CD14-positive monocyte (primary cell): ENCODE measurements at regions not wholly inside any gene's neighbourhood (a gene's known extent, or its start where the extent isn't known, plus 50 kb on each side); places are given as distances from the start of the nearest gene placed in this dataset.

Experiments
- DNase-seq, 3 donors: peaks; one replicate each; pipeline ENCODE4 v3.0.0-alpha.2; 2011 to 2022
- H2AFZ ChIP-seq: 2 replicates; pipeline ENCODE4 v1.6.0; 2012; ENCODE audit warnings: mild to moderate bottlenecking, low read depth, low read length, inconsistent platforms; ENCODE audit not compliant: insufficient read depth, poor library complexity, severe bottlenecking
- H3K27ac ChIP-seq, 2 donors: 1 replicate in 1 of 2; 2 replicates in 1 of 2; pipeline ENCODE4 v1.5.1; 2012 to 2013; ENCODE audit warnings: low read length in 2 of 2, control low read depth in 1 of 2, inconsistent platforms in 1 of 2, low read depth in 1 of 2, mild to moderate bottlenecking in 1 of 2
- H3K27me3 ChIP-seq, 2 donors: one replicate each; pipeline versions ENCODE4 v1.6.0 to v1.6.1; 2011 to 2013; ENCODE audit warnings: low read length in 2 of 2; ENCODE audit not compliant: control insufficient read depth in 2 of 2, insufficient read depth in 2 of 2
- H3K36me3 ChIP-seq, 2 donors: replicated peaks in 1 of 2; 1 replicate in 1 of 2; 2 replicates in 1 of 2; pipeline versions ENCODE4 v1.5.1 to v1.6.1; 2012 to 2013; ENCODE audit warnings: low read length in 2 of 2, control low read depth in 1 of 2, inconsistent platforms in 1 of 2, mild to moderate bottlenecking in 1 of 2; ENCODE audit not compliant: insufficient read depth in 2 of 2, control insufficient read depth in 1 of 2
- H3K4me1 ChIP-seq, 2 donors: 1 replicate in 1 of 2; 2 replicates in 1 of 2; pipeline versions ENCODE4 v1.5.1 to v1.6.1; 2012 to 2013; ENCODE audit warnings: low read length in 2 of 2, control low read depth in 1 of 2, inconsistent platforms in 1 of 2, mild to moderate bottlenecking in 1 of 2, moderate library complexity in 1 of 2; ENCODE audit not compliant: insufficient read depth in 2 of 2, control insufficient read depth in 1 of 2
- H3K4me2 ChIP-seq: replicated peaks from 2 replicates; pipeline ENCODE3; 2012; ENCODE audit warnings: low read length, moderate library complexity, mild to moderate bottlenecking; ENCODE audit not compliant: poor library complexity, severe bottlenecking; ENCODE audit errors: extremely low read depth
- H3K4me3 ChIP-seq, 3 experiments: fragments of 200-600 bp in 1 of 3; sonication (generic) in 1 of 3; replicated peaks in 1 of 3; 1 replicate in 2 of 3; 2 replicates in 1 of 3; pipeline ENCODE4 v1.5.1; 2011 to 2013; ENCODE audit warnings: low read length in 3 of 3, mild to moderate bottlenecking in 3 of 3, control low read depth in 2 of 3, low read depth in 2 of 3, inconsistent platforms in 1 of 3, moderate library complexity in 1 of 3
- H3K79me2 ChIP-seq: 2 replicates; pipeline ENCODE4 v1.6.0; 2012; ENCODE audit warnings: mild to moderate bottlenecking, control low read depth, inconsistent platforms, low read length, moderate library complexity; ENCODE audit not compliant: insufficient read depth
- H3K9ac ChIP-seq: 2 replicates; pipeline ENCODE4 v1.6.0; 2017; ENCODE audit warnings: low read length, mild to moderate bottlenecking; ENCODE audit not compliant: insufficient read depth, poor library complexity, severe bottlenecking
- H3K9me3 ChIP-seq, 2 donors: replicated peaks in 1 of 2; 1 replicate in 1 of 2; 2 replicates in 1 of 2; pipeline versions ENCODE4 v1.5.1 to v1.6.1; 2012 to 2013; ENCODE audit warnings: low read length in 2 of 2, control low read depth in 1 of 2; ENCODE audit not compliant: control insufficient read depth in 1 of 2, insufficient read depth in 1 of 2
- H4K20me1 ChIP-seq: 2 replicates; pipeline ENCODE4 v1.6.0; 2012; ENCODE audit warnings: mild to moderate bottlenecking, low read length, control low read depth, moderate library complexity; ENCODE audit not compliant: insufficient read depth
- H3K27ac Mint-ChIP-seq, 7 donors: one replicate each; pipeline ENCODE4 v1.8.0; 2020; ENCODE audit warnings: mild to moderate bottlenecking in 7 of 7, mixed read lengths in 7 of 7, moderate library complexity in 6 of 7, inconsistent platforms in 2 of 7
- H3K27me3 Mint-ChIP-seq, 3 donors: one replicate each; pipeline ENCODE4 v1.8.0; 2021 to 2022; ENCODE audit warnings: low read depth in 3 of 3, mild to moderate bottlenecking in 3 of 3, mixed read lengths in 3 of 3, moderate library complexity in 3 of 3, inconsistent platforms in 1 of 3
- H3K36me3 Mint-ChIP-seq, 2 donors: one replicate each; pipeline ENCODE4 v1.8.0; 2020; ENCODE audit warnings: mixed read lengths in 2 of 2, inconsistent platforms in 1 of 2, mild to moderate bottlenecking in 1 of 2
- H3K4me1 Mint-ChIP-seq: one replicate; pipeline ENCODE4 v1.8.0; 2020; ENCODE audit warnings: mild to moderate bottlenecking, mixed read lengths
- H3K4me3 Mint-ChIP-seq, 2 donors: one replicate each; pipeline ENCODE4 v1.8.0; 2020; ENCODE audit warnings: mild to moderate bottlenecking in 2 of 2, mixed read lengths in 2 of 2, moderate library complexity in 1 of 2
- H3K9me3 Mint-ChIP-seq, 7 donors: one replicate each; pipeline ENCODE4 v1.8.0; 2020 to 2022; ENCODE audit warnings: mixed read lengths in 7 of 7, mild to moderate bottlenecking in 6 of 7, moderate library complexity in 6 of 7, inconsistent platforms in 2 of 7
- WGBS: methylation state at CpG from one replicate; pipeline ENCODE4 v1.1.5; 2013; ENCODE audit warnings: missing lambda C conversion rate; ENCODE audit not compliant: insufficient coverage; 5-methylcytosine and 5-hydroxymethylcytosine counted together
- intact Hi-C, 2 donors: fragments of 100-400 bp; cut with micrococcal nuclease; formaldehyde crosslinking; loops; one replicate each; pipeline versions ENCODE4 v1.15.0 to v1.15.1; 2023
- TF ChIP-seq, protein P1 (sequence below): fragments of 200-600 bp; IDR thresholded peaks from one replicate; pipeline ENCODE4 v1.8.0; 2022; ENCODE audit warnings: antibody characterized with exemption, mild to moderate bottlenecking

DNA sequence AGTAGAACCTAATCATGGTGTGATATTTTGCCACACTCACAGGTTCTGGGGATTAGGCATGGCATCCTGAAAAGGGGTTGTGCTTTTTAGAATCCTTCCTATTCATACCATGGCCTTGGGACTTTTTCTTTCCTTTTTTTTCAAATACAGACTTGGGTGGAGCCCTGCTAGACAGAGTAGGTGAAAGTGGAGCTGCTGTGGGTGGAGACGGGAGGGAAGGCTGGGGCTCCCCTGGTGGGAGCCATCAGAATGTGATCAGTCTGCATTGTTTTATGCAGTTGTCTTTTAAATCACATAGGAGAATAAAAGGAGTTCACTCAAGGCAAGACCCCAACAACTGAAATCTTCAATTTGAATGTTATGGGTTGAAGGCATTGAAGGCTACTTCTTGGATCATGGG is 130.2 kb downstream of the VAPA start:
- no peak for DNase-seq
- H3K4me1 Mint-ChIP-seq, result peaks cover 6% of the 10 kb centered on the region
- H3K9ac ChIP-seq, result no peak overlapping the region
- peaks cover 15 to 23% (median 18%) of the 10 kb centered on the region in 7 donors for H3K9me3 Mint-ChIP-seq
- no peaks in the 10 kb centered on the region for H3K27me3 ChIP-seq
- no peak overlapping the region for H3K27ac Mint-ChIP-seq
- TF ChIP-seq, protein P1, sequence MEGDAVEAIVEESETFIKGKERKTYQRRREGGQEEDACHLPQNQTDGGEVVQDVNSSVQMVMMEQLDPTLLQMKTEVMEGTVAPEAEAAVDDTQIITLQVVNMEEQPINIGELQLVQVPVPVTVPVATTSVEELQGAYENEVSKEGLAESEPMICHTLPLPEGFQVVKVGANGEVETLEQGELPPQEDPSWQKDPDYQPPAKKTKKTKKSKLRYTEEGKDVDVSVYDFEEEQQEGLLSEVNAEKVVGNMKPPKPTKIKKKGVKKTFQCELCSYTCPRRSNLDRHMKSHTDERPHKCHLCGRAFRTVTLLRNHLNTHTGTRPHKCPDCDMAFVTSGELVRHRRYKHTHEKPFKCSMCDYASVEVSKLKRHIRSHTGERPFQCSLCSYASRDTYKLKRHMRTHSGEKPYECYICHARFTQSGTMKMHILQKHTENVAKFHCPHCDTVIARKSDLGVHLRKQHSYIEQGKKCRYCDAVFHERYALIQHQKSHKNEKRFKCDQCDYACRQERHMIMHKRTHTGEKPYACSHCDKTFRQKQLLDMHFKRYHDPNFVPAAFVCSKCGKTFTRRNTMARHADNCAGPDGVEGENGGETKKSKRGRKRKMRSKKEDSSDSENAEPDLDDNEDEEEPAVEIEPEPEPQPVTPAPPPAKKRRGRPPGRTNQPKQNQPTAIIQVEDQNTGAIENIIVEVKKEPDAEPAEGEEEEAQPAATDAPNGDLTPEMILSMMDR, result no peak
- H3K4me2 ChIP-seq, result no peak overlapping the region
- H3K4me1 ChIP-seq, result peaks cover 0 to 6% of the 10 kb centered on the region in 2 donors
- no peak overlapping the region for H3K4me3 Mint-ChIP-seq
- peaks cover 16 to 28% of the 10 kb centered on the region in 2 donors for H3K9me3 ChIP-seq
- no peak overlapping the region for H3K4me3 ChIP-seq
- H3K79me2 ChIP-seq, result no peaks in the 10 kb centered on the region
- H3K36me3 ChIP-seq, result no peaks in the 10 kb centered on the region
- H3K27me3 Mint-ChIP-seq, result peaks cover 2 to 3% (median 2%) of the 10 kb centered on the region in 3 donors
- H4K20me1 ChIP-seq, result no peaks in the 10 kb centered on the region
- intact Hi-C loops, result loop anchor here in 1 of 2 donors (10.0 kb wide), 1 partner anchor 71 kb away; no protein-coding TSS in a partner anchor
- no peak overlapping the region for H2AFZ ChIP-seq
- peaks cover 1 to 3% of the 10 kb centered on the region in 2 donors for H3K36me3 Mint-ChIP-seq
- WGBS, result no CpG with 5 or more reads among the region's 1 CpG
- H3K27ac ChIP-seq, result no peak overlapping the region

DNA sequence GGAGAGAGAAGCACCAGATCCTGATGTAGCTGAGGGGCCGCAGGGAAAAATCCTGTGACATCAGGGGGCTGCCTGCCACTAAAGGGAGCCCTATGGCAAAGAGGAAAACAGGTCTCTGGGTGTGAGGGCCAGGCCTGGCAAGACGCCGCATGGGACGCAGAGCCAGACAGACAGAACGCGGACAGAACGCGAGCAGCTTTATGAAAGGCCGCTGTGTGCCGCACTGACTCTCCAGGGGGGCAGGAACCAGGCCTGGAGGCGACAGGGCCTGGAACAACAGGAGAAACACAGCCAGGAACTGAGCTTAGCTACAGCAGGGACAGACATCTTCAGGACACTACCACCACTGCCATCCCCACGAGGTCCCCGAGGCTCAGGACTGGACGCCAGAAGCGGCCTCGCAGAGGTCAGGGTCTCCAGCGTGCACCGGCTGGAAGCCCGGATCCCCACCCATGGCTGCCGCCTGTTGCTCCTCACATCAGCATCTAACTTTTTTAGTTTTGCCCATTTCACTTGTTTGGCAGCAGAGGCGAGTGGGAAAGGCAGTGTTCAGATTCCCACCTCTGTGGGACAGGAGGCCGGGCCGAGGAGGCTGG is 131.6 kb downstream of the VAPA start:
- Histone ChIP-seq H3K36me3 (no peaks in the 10 kb centered on the region), H2AFZ (peak overlapping the region; percentile 19)
- H3K4me3 Mint-ChIP-seq, result no peak overlapping the region

More for the DNA sequence above, 131.6 kb downstream of the VAPA start:
- Mint-ChIP-seq H3K27me3 (peaks cover 0 to 3% (median 3%) of the 10 kb centered on the region in 3 donors), H3K27ac (peak overlapping the region in 3 of 7 donors; percentile 0 to 71 (median 38)), H3K9me3 (peaks cover 15 to 23% (median 18%) of the 10 kb centered on the region in 7 donors), H3K36me3 (peaks cover 1 to 3% of the 10 kb centered on the region in 2 donors), H3K4me1 (peaks cover 6% of the 10 kb centered on the region)
- H3K27ac ChIP-seq, result no peak overlapping the region
- no peaks in the 10 kb centered on the region for H4K20me1 ChIP-seq
- H3K27me3 ChIP-seq, result no peaks in the 10 kb centered on the region
- TF ChIP-seq, protein P1, result no peak
- H3K4me2 ChIP-seq, result no peak overlapping the region
- DNase-seq, result no peak
- intact Hi-C loops, result loop anchor here in 1 of 2 donors (10.0 kb wide), 1 partner anchor 69 kb away; no protein-coding TSS in a partner anchor
- no peaks in the 10 kb centered on the region for H3K79me2 ChIP-seq
- peaks cover 16 to 28% of the 10 kb centered on the region in 2 donors for H3K9me3 ChIP-seq
- H3K4me1 ChIP-seq, result peaks cover 0 to 6% of the 10 kb centered on the region in 2 donors
- no peak overlapping the region for H3K9ac ChIP-seq
- no peak overlapping the region for H3K4me3 ChIP-seq
- 98% methylated on average over 23 of the region's 23 CpGs for WGBS
